Medulla oblongata (tissue), 1 donor: ENCODE measurements at regions not wholly inside any gene's neighbourhood (a gene's known extent, or its start where the extent isn't known, plus 50 kb on each side); places are given as distances from the start of the nearest gene placed in this dataset.
"Not testable (repeated sequence)": the region's sequence is repeated elsewhere in the genome, so short reads cannot be mapped to it uniquely, and the experiment has no call there.

Experiments
- DNase-seq: peaks from one replicate; pipeline ENCODE4 v3.0.0-alpha.2; 2015; ENCODE audit errors: extremely low spot score

DNA sequence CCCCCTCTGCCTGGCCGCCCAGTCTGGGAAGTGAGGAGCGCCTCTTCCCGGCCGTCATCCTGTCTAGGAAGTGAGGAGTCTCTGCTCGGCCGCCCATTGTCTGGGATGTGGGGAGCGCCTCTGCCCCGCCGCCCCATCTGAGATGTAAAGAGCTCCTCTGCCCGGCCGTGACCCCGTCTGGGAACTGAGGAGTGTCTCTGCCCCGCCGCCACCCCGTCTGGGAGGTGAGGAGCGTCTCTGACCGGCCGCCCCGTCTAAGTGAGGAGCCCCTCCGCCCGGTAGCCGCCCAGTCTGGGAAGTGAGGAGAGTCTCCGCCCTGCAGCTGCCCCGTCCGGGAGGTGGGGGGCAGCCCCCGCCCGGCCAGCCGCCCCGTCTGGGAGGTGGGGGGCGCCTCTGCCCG is 228.9 kb downstream of the RPIA start:
- DNase-seq = not testable (repeated sequence)

DNA sequence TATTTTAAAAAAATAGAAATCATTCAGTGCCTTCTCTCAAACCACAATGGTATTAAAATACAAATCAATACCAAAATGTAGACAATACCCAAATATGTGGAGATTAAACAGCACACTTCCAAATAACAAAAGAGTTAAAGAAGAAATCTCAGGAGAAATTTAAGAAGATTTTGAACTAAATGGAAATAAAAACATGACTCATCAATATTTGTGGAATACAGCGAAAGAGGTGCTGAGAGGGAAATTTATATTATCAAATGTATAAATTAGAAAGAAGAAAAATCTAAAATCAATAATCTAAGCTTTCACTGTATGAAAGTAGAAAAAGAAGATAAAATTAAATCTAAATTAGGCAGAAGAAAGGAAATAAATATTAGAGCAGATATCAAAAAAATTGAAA is 233.1 kb downstream of the RPIA start:
- DNase-seq = no peak

DNA sequence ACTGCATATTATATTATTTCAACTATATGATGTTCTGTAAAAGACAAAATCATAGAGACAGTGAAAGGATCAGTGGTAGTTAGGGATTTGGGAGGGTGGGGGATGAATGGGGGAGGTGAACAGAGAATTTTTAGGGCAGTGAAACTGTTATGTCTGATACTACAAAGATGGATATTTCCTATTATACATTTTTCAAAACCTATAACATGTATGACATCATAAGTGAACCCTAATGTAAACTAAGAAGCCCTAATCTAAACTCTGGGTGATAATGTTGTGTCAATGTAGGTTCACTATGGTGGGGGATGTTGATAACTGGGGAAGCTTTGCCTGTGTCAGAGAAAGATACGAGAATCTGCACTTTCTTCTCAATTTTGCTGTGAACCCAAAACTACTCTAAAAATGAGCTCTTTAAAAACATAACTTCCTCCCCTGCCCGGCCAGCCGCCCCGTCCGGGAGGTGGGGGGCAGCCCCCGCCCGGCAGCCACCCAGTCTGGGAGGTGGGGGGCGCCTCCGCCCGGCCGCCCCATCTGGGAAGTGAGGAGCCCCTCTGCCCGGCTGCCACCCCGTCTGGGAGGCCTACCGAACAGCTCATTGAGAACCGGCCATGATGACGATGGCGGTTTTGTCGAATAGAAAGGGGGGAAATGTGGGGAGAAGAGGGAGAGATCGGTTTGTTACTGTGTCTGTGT is 234.4 kb downstream of the RPIA start:
- DNase-seq = no peak

GRCh38 chr2:88927128-88927527 is 235.7 kb downstream of the RPIA start:
- DNase-seq = no peak

DNA sequence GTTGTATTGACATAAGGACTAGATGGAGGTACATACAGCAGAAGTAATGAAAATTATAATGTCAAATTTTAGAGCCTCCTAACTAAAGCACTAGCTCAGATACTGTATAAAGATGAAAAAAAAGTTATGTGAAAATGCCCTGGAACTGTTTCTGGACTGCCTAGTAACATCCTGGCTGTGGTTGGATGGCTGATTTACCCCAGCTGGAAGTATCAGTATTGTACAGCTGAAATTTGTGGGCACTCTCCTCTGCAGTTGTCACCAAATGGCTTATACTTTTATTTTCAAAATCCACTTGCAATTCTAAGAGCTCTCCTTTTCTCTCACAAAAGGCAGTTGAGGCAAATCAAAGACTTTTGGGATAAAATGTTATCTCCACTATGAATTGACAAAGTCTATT is 239.2 kb downstream of the RPIA start:
- DNase-seq = no peak

DNA sequence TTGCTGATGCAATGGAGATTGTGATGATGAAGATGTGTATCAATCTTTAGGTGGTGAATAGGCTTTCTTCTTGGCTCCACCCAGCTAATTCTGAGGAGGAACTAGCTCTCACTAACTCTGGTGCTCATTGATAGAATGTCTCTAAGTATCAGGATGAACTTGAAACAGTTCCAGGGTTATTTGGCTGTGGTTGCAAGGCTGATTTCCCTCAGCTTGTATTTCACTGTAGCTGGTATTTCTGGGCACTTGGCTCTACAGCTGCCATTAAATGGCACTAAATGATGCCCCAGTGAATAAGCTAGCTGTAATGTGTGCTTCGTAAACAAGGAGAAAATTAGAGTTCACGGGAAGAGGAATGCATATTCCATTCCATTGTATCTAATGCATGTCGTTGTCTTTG is 241.2 kb downstream of the RPIA start:
- no peak for DNase-seq

DNA sequence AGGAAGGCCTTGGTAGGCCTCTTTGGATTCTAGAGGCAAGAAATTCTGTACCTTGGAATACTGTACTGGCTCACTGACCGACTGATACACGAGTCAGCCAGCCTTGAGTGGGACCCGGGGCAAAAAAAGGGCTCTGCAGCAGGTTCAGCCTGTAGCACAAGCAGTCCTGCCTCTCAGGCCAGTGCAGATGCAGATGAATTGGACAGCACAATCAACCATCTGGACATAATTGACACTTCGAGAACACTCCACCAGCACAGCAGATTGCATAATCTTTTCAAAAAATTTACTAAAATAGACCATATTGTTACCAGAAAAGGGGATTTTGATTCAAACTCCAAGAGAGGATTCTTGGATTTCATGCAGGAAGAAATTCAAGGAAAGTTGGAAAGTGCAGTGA is 241.6 kb downstream of the RPIA start:
- no peak for DNase-seq

- peak; percentile 4 for DNase-seq
Measured at GRCh38 chr2:88933980-88934379, 242.5 kb downstream of the RPIA start.

GRCh38 chr2:88941178-88941577 is 249.7 kb downstream of the RPIA start:
- peak; percentile 15 for DNase-seq

- DNase-seq = no peak
Measured at GRCh38 chr2:88942798-88943197, 251.3 kb downstream of the RPIA start.

- DNase-seq = no peak
Measured at GRCh38 chr2:88949336-88949735, 257.9 kb downstream of the RPIA start.

- no peak for DNase-seq
Measured at GRCh38 chr2:88950010-88950409, 258.5 kb downstream of the RPIA start.

DNA sequence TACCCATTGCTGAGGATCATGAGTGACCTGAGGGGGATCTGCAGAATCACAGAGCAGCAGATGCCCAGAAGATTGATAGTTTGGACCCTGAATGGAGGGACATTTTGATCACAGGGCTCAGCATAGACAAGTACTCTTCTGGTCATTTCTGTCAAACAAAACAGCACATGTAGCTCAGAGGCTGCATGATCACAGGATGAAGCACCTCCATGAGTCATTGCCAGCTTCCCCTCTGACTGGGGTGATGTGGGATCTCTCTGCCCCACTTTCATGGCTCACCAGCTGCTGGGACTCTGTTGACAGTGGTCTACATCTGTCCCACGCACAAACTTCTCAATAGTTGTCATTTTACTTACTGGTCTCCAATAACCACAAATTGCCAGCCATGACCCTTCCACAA is 264.1 kb downstream of the RPIA start:
- DNase-seq = no peak

GRCh38 chr2:88959480-88960204 is 268.2 kb downstream of the RPIA start:
- no peak for DNase-seq

- not testable (repeated sequence) for DNase-seq
Measured at GRCh38 chr2:88961323-88961722, 269.9 kb downstream of the RPIA start.

DNA sequence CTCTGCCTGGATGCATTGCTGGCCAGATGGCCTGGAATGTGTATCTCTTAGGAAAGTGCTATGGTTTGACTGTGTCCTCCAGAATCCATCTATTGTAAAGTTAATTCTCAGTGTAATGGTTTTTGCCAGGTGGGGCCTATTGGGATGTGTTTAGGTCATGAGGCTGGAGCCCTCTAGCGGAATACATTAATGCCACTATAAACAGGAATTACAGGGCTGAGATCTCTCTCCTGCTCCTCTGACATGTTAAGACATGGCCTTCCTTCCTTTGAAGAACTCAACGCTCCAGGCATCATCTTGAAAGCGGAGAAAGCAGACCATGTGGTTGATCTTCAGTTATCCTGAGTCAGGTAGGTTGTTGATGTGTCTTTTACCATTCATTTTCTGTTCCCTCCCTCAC is 276.4 kb downstream of the RPIA start:
- no peak for DNase-seq

DNA sequence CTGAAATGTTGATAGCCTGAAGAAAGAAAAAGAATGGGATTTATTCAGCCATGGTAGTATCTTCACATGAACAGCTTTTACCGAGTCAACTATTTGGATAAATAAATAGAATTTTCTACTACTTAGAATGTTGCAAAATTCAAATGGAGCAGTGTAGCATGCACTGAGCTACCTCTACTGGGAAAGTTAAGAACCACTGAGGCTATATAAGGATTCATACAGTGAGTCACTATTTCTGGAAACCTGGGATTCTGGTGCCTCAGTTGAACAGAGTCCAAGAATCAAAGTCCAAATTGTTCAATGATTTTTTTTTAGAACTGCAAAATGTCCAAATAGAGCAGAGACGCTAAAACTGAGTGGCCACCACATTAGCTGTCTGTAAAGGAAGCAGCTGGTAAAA is 286.5 kb downstream of the RPIA start:
- DNase-seq = not testable (repeated sequence)

GRCh38 chr2:88978446-88978845 is 287.0 kb downstream of the RPIA start:
- DNase-seq = not testable (repeated sequence)

- DNase-seq = not testable (repeated sequence)
Measured at GRCh38 chr2:88984079-88984478, 292.6 kb downstream of the RPIA start.

DNA sequence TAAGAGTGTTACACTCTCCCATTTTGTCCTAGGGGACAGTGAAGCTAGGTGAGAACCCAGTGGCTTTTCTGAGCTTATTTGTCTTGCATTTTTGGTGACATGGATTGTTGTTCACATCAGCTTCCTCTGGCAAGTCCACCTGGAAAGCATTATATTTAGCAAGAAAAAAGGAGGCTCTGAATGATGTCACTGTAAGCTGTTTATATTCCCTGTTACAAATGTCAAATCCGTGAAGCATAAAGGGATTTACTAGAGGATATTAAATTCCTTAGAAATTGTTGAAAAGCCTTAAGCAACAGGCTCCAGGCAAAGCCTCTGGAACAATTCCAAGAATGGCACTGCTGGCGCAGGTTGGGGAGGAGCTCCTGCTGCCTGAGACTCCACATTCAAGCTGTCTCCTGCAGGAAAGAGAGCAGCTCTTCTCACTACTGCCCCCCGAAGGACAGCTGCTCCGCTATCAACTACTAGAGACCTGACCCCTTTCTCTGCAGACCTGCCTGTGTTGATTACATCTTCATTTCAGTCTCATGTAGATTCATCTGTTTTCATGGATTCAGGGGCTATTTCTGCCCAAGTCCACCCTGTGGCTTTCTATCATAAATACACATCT is 295.4 kb downstream of the RPIA start:
- not testable (repeated sequence) for DNase-seq

DNA sequence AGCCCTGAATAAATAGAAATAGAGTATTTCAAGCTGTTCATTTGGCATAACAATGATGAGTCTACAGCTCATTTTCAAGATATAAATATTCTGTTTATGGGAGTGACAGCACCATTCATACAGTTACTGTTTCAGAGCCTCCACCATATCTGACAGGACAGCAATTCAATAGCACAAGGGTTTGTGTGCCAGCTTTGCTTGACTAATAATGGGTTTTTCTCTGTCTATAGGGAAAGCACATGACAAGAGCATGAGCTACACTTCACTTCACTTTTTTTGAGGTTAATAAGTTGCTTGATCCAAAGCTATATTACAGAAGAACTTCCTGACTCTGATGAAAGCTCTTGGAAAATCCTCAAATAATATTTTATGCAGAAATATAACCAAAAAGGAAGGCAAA is 297.1 kb downstream of the RPIA start:
- DNase-seq = not testable (repeated sequence)

- not testable (repeated sequence) for DNase-seq
Measured at GRCh38 chr2:88992819-88993218, 301.3 kb downstream of the RPIA start.

DNA sequence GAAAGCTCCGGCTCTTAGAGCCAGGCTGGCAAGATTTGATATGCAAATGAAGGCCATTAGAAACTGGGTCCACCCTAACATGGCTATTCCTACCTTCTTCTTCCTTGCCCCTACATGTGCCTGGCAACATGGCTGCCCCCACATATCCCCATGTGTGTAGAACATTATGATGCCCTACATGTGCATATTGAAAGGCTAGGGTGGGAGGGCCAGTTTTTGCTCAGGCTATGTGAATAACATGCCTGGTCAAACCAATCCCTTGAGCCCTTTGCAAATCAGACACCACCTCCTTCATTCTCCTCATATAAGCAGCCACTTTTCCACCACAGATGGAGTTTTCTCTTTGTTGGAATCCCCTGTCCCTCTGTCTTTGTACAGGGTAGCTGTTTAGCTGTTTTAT is 303.4 kb downstream of the RPIA start:
- DNase-seq = not testable (repeated sequence)
